Fibroblast of villous mesenchyme (primary cell): ENCODE measurements at regions not wholly inside any gene's neighbourhood (a gene's known extent, or its start where the extent isn't known, plus 50 kb on each side); places are given as distances from the start of the nearest gene placed in this dataset.

ENCODE experiments used
- DNase-seq: peaks from one replicate; pipeline ENCODE4 v3.0.0-alpha.2; 2010; ENCODE audit warnings: low read depth
- H3K4me3 ChIP-seq: 2 replicates; pipeline ENCODE4 v1.5.1; 2011; ENCODE audit warnings: low read depth, mild to moderate bottlenecking, low read length
- TF ChIP-seq, protein P1 (sequence below): IDR thresholded peaks from 2 replicates; pipeline ENCODE4 v1.5.1; 2012; ENCODE audit warnings: low read depth, mild to moderate bottlenecking, low read length; ENCODE audit not compliant: insufficient read depth

GRCh38 chr13:40109351-40109844, 453.9 kb downstream of the COG6 start:
- H3K4me3 ChIP-seq, result no peak overlapping the region
- TF ChIP-seq, protein P1, sequence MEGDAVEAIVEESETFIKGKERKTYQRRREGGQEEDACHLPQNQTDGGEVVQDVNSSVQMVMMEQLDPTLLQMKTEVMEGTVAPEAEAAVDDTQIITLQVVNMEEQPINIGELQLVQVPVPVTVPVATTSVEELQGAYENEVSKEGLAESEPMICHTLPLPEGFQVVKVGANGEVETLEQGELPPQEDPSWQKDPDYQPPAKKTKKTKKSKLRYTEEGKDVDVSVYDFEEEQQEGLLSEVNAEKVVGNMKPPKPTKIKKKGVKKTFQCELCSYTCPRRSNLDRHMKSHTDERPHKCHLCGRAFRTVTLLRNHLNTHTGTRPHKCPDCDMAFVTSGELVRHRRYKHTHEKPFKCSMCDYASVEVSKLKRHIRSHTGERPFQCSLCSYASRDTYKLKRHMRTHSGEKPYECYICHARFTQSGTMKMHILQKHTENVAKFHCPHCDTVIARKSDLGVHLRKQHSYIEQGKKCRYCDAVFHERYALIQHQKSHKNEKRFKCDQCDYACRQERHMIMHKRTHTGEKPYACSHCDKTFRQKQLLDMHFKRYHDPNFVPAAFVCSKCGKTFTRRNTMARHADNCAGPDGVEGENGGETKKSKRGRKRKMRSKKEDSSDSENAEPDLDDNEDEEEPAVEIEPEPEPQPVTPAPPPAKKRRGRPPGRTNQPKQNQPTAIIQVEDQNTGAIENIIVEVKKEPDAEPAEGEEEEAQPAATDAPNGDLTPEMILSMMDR, result no peak
- DNase-seq, result peak; percentile 93

DNA sequence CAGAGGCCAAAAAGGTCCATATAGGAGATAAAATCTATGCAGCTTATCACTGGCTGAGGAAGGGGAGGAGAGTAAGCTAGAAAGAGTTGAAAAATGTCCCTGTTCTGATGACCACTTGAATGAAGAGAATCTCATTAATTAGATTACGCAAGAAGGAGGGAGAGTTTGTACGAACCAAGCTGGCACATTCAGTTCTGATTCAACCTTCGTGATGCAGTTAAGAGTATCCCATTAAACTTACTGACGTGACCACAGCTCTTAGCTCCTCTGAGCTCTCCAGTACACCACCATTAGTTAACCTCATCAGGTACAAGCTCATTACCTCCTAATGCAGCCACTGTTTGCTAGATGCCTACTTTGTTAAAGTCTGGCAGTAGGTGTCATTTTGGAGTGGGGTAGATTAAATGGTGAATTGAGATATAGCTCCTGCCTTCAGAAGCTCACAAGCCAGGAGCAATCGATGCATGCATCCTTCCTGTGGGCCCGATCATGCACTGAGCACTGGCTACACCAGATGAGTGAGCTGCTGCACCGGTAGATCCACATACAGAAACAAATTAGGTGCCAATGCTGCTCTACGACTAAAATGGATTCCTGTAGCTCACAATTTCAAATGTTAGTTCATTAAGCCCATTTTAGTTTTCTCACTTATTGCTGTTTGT, 458.3 kb downstream of the COG6 start:
- peak; percentile 78 for DNase-seq
- TF ChIP-seq, protein P1, result no peak
- no peak overlapping the region for H3K4me3 ChIP-seq

- H3K4me3 ChIP-seq, result no peak overlapping the region
- no peak for DNase-seq
- TF ChIP-seq, protein P1, result no peak
These were observed 458.9 kb downstream of the COG6 start for GRCh38 chr13:40114305-40114896.

GRCh38 chr13:40115426-40115825, 460.0 kb downstream of the COG6 start:
- H3K4me3 ChIP-seq, result no peak overlapping the region
- peak; percentile 44 for DNase-seq
- TF ChIP-seq, protein P1, result no peak

DNA sequence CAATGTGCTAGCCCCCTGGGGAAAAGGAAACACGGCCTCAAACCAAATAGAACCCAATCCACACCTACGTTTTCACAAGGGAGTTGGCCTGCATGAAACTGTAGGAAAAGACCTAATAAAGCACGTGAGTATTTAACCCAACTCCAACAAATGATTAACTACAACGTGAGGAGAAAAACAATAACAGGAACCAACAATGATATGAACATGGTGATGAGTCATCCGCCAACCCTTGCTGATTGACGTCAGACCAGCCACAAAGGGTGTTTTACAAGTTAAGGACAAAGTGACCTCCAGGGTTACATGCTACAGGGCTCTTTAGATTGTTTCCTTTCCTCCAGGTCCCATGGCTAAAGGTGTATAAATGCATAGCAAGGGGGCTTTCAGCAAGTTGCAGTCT, 460.5 kb downstream of the COG6 start:
- no peak overlapping the region for H3K4me3 ChIP-seq
- peak; percentile 96 for DNase-seq
- TF ChIP-seq, protein P1, result no peak

DNA sequence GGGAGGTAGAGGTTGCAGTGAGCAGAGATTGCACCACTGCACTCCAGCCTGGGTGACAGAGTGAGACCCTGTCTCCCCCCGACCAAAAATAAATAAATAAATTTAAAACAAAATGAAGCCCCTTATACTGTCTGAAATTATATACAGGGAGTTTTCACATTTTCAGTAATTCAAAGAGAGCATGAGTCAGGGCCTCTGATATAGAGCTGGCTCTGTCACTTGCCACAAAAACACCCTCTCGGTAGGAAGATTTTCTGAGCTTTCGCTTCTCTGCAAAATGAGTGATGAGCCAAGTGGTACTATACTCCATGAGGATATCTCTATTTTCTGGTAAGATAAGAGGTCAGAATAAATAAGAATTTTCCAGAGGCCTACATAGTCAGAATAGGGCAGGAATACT, 462.9 kb downstream of the COG6 start:
- no peak overlapping the region for H3K4me3 ChIP-seq
- DNase-seq, result no peak
- TF ChIP-seq, protein P1, result no peak
